Mucosa of descending colon (tissue), 3 donors: ENCODE measurements at regions not wholly inside any gene's neighbourhood (a gene's known extent, or its start where the extent isn't known, plus 50 kb on each side); places are given as distances from the start of the nearest gene placed in this dataset.

Source experiments
- ATAC-seq: fragments of 200-7000 bp; cut with Tn5 transposase; one replicate; pipeline ENCODE4 v1.9.1; 2020; ENCODE audit warnings: mild to moderate bottlenecking, moderate library complexity
- DNase-seq, 3 donors: peaks; one replicate each; pipeline ENCODE4 v3.0.0-alpha.2; 2020
- H3K36me3 ChIP-seq: fragments of 200-600 bp; one replicate; pipeline ENCODE4 v1.8.0; 2021; ENCODE audit warnings: low read depth, mild to moderate bottlenecking
- H3K4me1 ChIP-seq: fragments of 200-600 bp; one replicate; pipeline ENCODE4 v1.8.0; 2021; ENCODE audit warnings: low read depth, mild to moderate bottlenecking
- H3K4me3 ChIP-seq: fragments of 200-600 bp; one replicate; pipeline ENCODE4 v1.8.0; 2021; ENCODE audit warnings: mild to moderate bottlenecking
- H3K9me3 ChIP-seq: fragments of 200-600 bp; one replicate; pipeline ENCODE4 v1.8.0; 2021; ENCODE audit warnings: mild to moderate bottlenecking
- CTCF ChIP-seq: fragments of 200-600 bp; IDR thresholded peaks from one replicate; pipeline ENCODE4 v1.8.0; 2022; ENCODE audit warnings: antibody characterized with exemption, mild to moderate bottlenecking
- intact Hi-C, 2 donors: fragments of 100-400 bp; cut with DNase I in 1 of 2; cut with micrococcal nuclease in 1 of 2; formaldehyde crosslinking; loops; one replicate each; pipeline versions ENCODE4 v1.11.0 to v1.11.1; 2022; cut with DNase I, micrococcal nuclease
- donor health status: DM: no; HTN: no; CAD: no; lungs with moderate emphysema.
- donor health status: DM: no; HTN: no; CAD: no.
- donor health status: DM: no; HTN: yes; CAD: no.

- H3K4me1 ChIP-seq, result no peaks in the 10 kb centered on the region
- H3K9me3 ChIP-seq, result peaks cover 5% of the 10 kb centered on the region
- intact Hi-C loops, result no loop called here
- no peaks in the 10 kb centered on the region for H3K36me3 ChIP-seq
- DNase-seq (no peak), ATAC-seq (no peak)
- no peak overlapping the region for H3K4me3 ChIP-seq
- TF ChIP-seq CTCF, result no peak
Measured at GRCh38 chr13:107457686-107458085, 757.6 kb downstream of the LIG4 start.

- no peaks in the 10 kb centered on the region for H3K4me1 ChIP-seq
- H3K9me3 ChIP-seq, result peaks cover 5% of the 10 kb centered on the region
- no peak for TF ChIP-seq CTCF
- ATAC-seq (no peak), DNase-seq (no peak)
- no peak overlapping the region for H3K4me3 ChIP-seq
- intact Hi-C loops, result no loop called here
- no peaks in the 10 kb centered on the region for H3K36me3 ChIP-seq
Measured at GRCh38 chr13:107456431-107456830, 758.9 kb downstream of the LIG4 start.

DNA sequence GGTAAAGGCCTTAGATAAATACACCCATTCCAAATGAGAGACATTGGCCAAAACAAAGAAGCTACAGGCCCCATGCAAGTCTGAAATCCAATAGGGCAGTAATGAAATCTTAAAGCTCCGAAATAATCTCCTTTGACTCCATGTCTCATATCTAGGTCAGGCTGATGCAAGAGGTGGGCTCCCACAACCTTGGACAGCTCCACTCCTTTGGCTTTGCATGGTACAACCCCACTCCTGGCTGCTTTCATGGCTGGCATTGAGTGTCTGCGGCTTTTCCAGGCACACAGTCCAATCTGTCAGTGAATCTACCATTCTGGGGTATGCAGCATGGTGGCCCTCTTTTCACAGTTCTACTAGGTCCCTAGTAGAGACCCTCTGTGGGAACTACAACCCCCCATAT is 762.5 kb downstream of the LIG4 start:
- no peak for TF ChIP-seq CTCF
- ATAC-seq, result no peak
- no peaks in the 10 kb centered on the region for H3K4me1 ChIP-seq
- no peak overlapping the region for H3K4me3 ChIP-seq
- H3K36me3 ChIP-seq, result no peaks in the 10 kb centered on the region
- DNase-seq, result no peak
- H3K9me3 ChIP-seq, result peaks cover 5% of the 10 kb centered on the region
- intact Hi-C loops, result no loop called here

GRCh38 chr13:107450931-107451330 is 764.4 kb downstream of the LIG4 start:
- Histone ChIP-seq H3K4me3 (no peak overlapping the region), H3K4me1 (no peaks in the 10 kb centered on the region), H3K36me3 (no peaks in the 10 kb centered on the region), H3K9me3 (peaks cover 5% of the 10 kb centered on the region)
- intact Hi-C loops, result no loop called here
- no peak for ATAC-seq
- DNase-seq, result no peak
- no peak for TF ChIP-seq CTCF

DNA sequence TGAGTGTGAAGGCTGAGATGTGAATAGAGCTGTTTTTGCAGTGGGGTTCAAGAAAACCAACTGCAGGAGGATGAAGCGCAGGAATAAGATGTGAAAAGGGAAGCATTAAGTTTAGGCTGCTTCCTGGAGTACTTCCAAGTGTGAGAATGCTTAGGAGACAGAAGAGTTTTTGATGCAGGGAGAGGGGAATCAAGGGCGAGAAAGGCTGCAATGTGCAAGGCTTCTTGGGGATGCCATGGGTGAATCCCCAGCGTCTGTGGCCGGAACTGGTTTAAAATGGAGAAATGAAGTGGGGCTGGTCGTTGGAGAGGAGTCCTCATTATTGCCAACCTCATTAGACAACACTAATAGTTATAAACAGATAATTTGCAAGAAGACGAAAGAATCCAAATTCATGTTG is 764.9 kb downstream of the LIG4 start:
- H3K9me3 ChIP-seq, result peaks cover 5% of the 10 kb centered on the region
- no peak overlapping the region for H3K4me3 ChIP-seq
- ATAC-seq (no peak), DNase-seq (no peak)
- no peaks in the 10 kb centered on the region for H3K36me3 ChIP-seq
- intact Hi-C loops, result no loop called here
- no peak for TF ChIP-seq CTCF
- no peaks in the 10 kb centered on the region for H3K4me1 ChIP-seq

- DNase-seq (no peak), ATAC-seq (no peak)
- intact Hi-C loops, result no loop called here
- Histone ChIP-seq H3K4me1 (no peaks in the 10 kb centered on the region), H3K4me3 (no peak overlapping the region), H3K9me3 (no peaks in the 10 kb centered on the region), H3K36me3 (no peaks in the 10 kb centered on the region)
- no peak for TF ChIP-seq CTCF
Measured at GRCh38 chr13:107447591-107447990, 767.7 kb downstream of the LIG4 start.
